ENCODE measurements at regions not wholly inside any gene's neighbourhood (a gene's known extent, or its start where the extent isn't known, plus 50 kb on each side); places are given as distances from the start of the nearest gene placed in this dataset.

DNA sequence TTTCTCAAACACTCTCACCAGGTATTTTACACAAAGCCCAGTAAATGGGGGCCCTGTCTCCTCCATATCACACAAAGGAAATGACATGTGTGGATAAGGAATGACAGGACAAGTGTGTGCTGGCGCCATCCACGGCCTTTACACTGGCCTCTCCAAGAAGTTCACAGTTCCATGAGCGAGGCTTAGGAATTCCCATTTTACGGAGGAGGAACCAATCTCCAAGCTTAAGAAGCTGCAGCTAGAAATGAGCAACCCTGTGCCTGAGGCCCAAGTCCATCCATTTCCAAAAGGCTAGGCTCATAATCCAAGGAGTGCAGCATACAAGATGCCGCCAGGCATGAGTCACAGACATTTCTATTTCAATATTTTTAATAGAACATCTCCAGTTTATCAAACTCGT lies 203.4 kb downstream of the AUH start:
- no peak for TF ChIP-seq POLR2A (IDR thresholded peaks at IDR 0.05; ENCODE audit: low read depth, low read length)
- TF ChIP-seq POLR2AphosphoS5 (IDR thresholded peaks at IDR 0.05; ENCODE audit: low read depth, low read length): no peak
- no peak for TF ChIP-seq TAF1 (IDR thresholded peaks at IDR 0.05; ENCODE audit: borderline replicate concordance, low read depth, low read length)
